Cardiac fibroblast (primary cell): ENCODE measurements at regions not wholly inside any gene's neighbourhood (a gene's known extent, or its start where the extent isn't known, plus 50 kb on each side); places are given as distances from the start of the nearest gene placed in this dataset.
"Not testable (repeated sequence)": the region's sequence is repeated elsewhere in the genome, so short reads cannot be mapped to it uniquely, and the experiment has no call there.

Experiments
- DNase-seq, 2 donors: peaks; one replicate each; pipeline versions ENCODE4 v3.0.0 to v3.0.0-alpha.2; 2010; ENCODE audit warnings: low read depth in 2 of 2
- H3K4me3 ChIP-seq, 2 donors: replicated peaks in 1 of 2; 1 replicate in 1 of 2; 2 replicates in 1 of 2; pipeline ENCODE4 v1.5.1; 2011; ENCODE audit warnings: low read depth in 2 of 2, low read length in 2 of 2, mild to moderate bottlenecking in 2 of 2, moderate library complexity in 1 of 2
- CTCF ChIP-seq: IDR thresholded peaks from one replicate; pipeline ENCODE4 v1.5.1; 2011; ENCODE audit warnings: low read depth, mild to moderate bottlenecking, low read length, inconsistent platforms

GRCh38 chr5:121462441-121462840, 389.2 kb upstream of the FTMT start:
- no peak for DNase-seq
- no peak overlapping the region for H3K4me3 ChIP-seq
- no peak for TF ChIP-seq CTCF

GRCh38 chr5:121471222-121471621, 380.5 kb upstream of the FTMT start:
- not testable (repeated sequence) for DNase-seq, H3K4me3 ChIP-seq

- TF ChIP-seq CTCF: no peak
- no peak for DNase-seq
- H3K4me3 ChIP-seq: no peak overlapping the region
Measured at GRCh38 chr5:121478636-121479035, 373.0 kb upstream of the FTMT start.

- H3K4me3 ChIP-seq: no peak overlapping the region
- no peak for TF ChIP-seq CTCF
- DNase-seq: no peak
Measured at GRCh38 chr5:121479337-121479736, 372.3 kb upstream of the FTMT start.

- TF ChIP-seq CTCF: no peak
- no peak for DNase-seq
Measured at GRCh38 chr5:121485281-121485680, 366.4 kb upstream of the FTMT start.

GRCh38 chr5:121485999-121486398, 365.7 kb upstream of the FTMT start:
- not testable (repeated sequence) for DNase-seq, H3K4me3 ChIP-seq

More at GRCh38 chr5:121485281-121485680, 366.4 kb upstream of the FTMT start:
- H3K4me3 ChIP-seq: no peak overlapping the region

- no peak for DNase-seq
- H3K4me3 ChIP-seq: no peak overlapping the region
- TF ChIP-seq CTCF: no peak
Measured at GRCh38 chr5:121489972-121490371, 361.7 kb upstream of the FTMT start.

- TF ChIP-seq CTCF: no peak
- DNase-seq: no peak
- no peak overlapping the region for H3K4me3 ChIP-seq
Measured at GRCh38 chr5:121497176-121497575, 354.5 kb upstream of the FTMT start.
